Fibroblast of mammary gland (primary cell): ENCODE measurements at regions not wholly inside any gene's neighbourhood (a gene's known extent, or its start where the extent isn't known, plus 50 kb on each side); places are given as distances from the start of the nearest gene placed in this dataset.

Experiments used
- DNase-seq: peaks from one replicate; pipeline ENCODE4 v3.0.0-alpha.2; 2010; ENCODE audit warnings: low read depth
- H3K4me3 ChIP-seq: 2 replicates; pipeline ENCODE4 v1.5.1; 2011; ENCODE audit warnings: low read depth, mild to moderate bottlenecking, low read length, moderate library complexity; ENCODE audit not compliant: control insufficient read depth
- TF ChIP-seq, protein P1 (sequence below): conservative IDR thresholded peaks from 2 replicates; pipeline ENCODE4 v1.5.1; 2011; ENCODE audit warnings: low read depth, low read length, inconsistent platforms; ENCODE audit not compliant: control insufficient read depth, insufficient read depth

GRCh38 chr16:86343027-86343795 is 167.1 kb upstream of the FOXF1 start:
- no peak overlapping the region for H3K4me3 ChIP-seq
- peak; percentile 56 for DNase-seq

DNA sequence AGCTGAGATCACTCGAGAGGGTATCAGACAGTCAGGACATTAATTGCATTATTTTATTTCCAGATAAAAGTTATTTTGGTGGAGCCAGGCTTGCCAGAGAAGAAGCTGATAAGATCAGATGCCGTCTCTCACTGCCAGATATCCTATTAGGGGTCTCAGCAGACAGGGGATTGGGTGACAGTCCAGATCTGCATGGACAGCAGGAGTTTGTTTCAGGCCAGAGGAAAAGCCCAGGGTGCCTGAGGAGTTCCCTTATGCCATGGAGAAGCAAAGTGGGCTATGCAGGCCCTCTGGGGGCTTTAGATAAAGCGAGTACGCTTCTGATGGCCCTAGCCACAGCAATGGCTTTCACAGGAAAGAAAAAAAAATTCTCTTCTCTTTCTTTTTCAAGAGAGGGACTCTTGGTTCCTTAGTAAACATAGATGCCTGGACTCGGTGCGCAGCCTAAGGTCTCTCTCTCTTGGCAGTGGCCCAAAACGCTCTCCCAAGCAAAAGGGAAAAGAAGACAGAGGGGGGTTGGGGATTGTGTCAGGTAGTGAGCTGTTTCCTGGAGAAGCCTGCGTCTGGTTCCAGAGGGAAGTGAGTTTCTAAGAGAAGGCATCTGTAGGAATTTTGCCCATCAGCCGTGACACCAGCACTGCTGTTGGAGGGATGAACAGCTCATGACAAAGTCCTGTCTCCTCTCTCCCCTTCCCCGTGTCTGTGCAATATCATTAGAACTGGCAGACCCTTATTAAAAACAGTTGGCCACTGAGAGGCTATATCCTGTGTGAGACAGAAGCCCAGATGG is 166.3 kb upstream of the FOXF1 start:
- H3K4me3 ChIP-seq: no peak overlapping the region
- TF ChIP-seq, protein P1, sequence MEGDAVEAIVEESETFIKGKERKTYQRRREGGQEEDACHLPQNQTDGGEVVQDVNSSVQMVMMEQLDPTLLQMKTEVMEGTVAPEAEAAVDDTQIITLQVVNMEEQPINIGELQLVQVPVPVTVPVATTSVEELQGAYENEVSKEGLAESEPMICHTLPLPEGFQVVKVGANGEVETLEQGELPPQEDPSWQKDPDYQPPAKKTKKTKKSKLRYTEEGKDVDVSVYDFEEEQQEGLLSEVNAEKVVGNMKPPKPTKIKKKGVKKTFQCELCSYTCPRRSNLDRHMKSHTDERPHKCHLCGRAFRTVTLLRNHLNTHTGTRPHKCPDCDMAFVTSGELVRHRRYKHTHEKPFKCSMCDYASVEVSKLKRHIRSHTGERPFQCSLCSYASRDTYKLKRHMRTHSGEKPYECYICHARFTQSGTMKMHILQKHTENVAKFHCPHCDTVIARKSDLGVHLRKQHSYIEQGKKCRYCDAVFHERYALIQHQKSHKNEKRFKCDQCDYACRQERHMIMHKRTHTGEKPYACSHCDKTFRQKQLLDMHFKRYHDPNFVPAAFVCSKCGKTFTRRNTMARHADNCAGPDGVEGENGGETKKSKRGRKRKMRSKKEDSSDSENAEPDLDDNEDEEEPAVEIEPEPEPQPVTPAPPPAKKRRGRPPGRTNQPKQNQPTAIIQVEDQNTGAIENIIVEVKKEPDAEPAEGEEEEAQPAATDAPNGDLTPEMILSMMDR: no peak
- no peak for DNase-seq

More at GRCh38 chr16:86343027-86343795, 167.1 kb upstream of the FOXF1 start:
- TF ChIP-seq, protein P1: no peak

GRCh38 chr16:86344586-86344871 is 165.8 kb upstream of the FOXF1 start:
- DNase-seq: no peak
- TF ChIP-seq, protein P1: no peak
- no peak overlapping the region for H3K4me3 ChIP-seq

DNA sequence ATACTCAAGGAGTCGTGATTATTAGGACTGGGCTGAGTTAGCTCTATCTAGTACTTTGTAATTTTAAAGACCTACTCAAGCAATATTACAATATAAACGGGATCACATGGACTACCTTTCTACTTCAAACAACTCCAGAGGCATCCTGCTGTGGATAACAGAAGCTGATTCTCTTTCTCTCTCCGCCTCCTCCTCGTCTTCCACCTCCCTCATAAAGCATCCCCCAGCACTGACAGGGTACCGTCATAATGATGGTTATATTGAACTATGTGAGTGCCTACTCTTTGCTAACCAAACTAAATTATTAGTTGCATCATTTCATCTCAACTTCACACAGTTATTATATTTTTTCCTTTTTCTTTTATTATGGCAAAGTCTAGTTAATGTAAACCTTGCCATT is 165.4 kb upstream of the FOXF1 start:
- TF ChIP-seq, protein P1: no peak
- no peak overlapping the region for H3K4me3 ChIP-seq
- DNase-seq: no peak

GRCh38 chr16:86345516-86345915 is 164.8 kb upstream of the FOXF1 start:
- no peak for DNase-seq
- no peak overlapping the region for H3K4me3 ChIP-seq
- TF ChIP-seq, protein P1: no peak

- H3K4me3 ChIP-seq: no peak overlapping the region
- no peak for DNase-seq
- TF ChIP-seq, protein P1: no peak
These were observed 164.3 kb upstream of the FOXF1 start for GRCh38 chr16:86346034-86346433.

DNA sequence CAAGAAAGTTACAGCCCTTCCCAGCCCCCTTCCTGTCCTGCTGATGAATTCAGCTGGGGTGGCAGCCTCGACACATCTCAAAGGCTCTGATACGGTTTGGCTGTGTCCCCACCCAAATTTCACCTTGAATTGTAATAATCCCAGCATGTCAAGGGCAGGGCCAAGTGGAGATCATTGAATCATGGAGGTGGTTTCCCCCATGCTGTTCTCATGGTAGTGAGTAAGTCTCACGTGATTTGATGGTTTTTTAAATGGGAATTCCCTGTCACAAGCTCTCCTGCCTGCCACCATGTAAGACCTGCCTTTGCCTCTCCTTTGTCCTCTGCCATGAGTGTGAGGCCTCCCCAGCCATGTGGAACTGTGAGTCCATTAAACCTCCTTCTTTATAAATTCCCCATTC is 163.2 kb upstream of the FOXF1 start:
- no peak for DNase-seq
- TF ChIP-seq, protein P1: no peak
- H3K4me3 ChIP-seq: no peak overlapping the region
